HCT116 (cell line): ENCODE measurements at regions not wholly inside any gene's neighbourhood (a gene's known extent, or its start where the extent isn't known, plus 50 kb on each side); places are given as distances from the start of the nearest gene placed in this dataset.

Experiments
- ATAC-seq: fragments of 200-7000 bp; cut with Tn5 transposase; 2 replicates; pipeline ENCODE4 v1.9.1; 2020; ENCODE audit warnings: mild to moderate bottlenecking, moderate library complexity
- BruUV-seq: library from RNA; stranded (reverse); fragments of 400-500 nt; replicated peaks from 2 replicates; lab custom pipeline; 2021; lab: Mats Ljungman, UMichigan
- CTCF ChIA-PET: fragments of 300-600 bp; sonication (Branson Sonifier 250); formaldehyde crosslinking; loops from one replicate; lab custom pipeline; 2021; ENCODE audit warnings: antibody characterized with exemption; lab: Charles Lee
- POLR2A ChIA-PET: fragments of 300-600, 350-600 bp; sonication (Branson Sonifier 250); formaldehyde crosslinking; loops from one replicate; lab custom pipeline; 2021; ENCODE audit warnings: antibody characterized with exemption; lab: Charles Lee
- RAD21 ChIA-PET, 2 experiments: fragments of 300-600 bp; sonication (Branson Sonifier 250); formaldehyde crosslinking; loops; one replicate each; lab custom pipeline; 2023; ENCODE audit warnings: low total read pairs in 2 of 2; ENCODE audit not compliant: uncharacterized antibody in 2 of 2, unreplicated experiment in 2 of 2, low non-redundant PET in 1 of 2; lab: Charles Lee
- DNase-seq: peaks from one replicate; pipeline ENCODE4 v3.0.0-alpha.2; 2010; ENCODE audit warnings: low read depth, low spot score
- H2AFZ ChIP-seq: fragments of 200-600 bp; shearing (Covaris generic), sonication (generic); 2 replicates; pipeline ENCODE4 v1.6.1; 2017; ENCODE audit warnings: low read depth, mixed run types, mixed read lengths, antibody characterized with exemption, low read length; ENCODE audit not compliant: poor library complexity, severe bottlenecking
- H3K27ac ChIP-seq: 2 replicates; pipeline ENCODE4 v1.5.1; 2012; ENCODE audit warnings: low read depth, low read length
- H3K27me3 ChIP-seq: fragments of 200-600 bp; sonication (generic); 2 replicates; pipeline ENCODE4 v1.6.1; 2016; ENCODE audit warnings: mixed run types, low read length, mixed read lengths; ENCODE audit not compliant: insufficient read depth
- H3K36me3 ChIP-seq, 2 experiments: fragments of 200-500 bp in 1 of 2; fragments of 200-600 bp in 1 of 2; sonication (Bioruptor generic) in 1 of 2; sonication (generic) in 1 of 2; 2 replicates each; pipeline versions ENCODE4 v1.5.1 to v1.6.1; 2014 to 2016; ENCODE audit warnings: low read length in 2 of 2, inconsistent platforms in 1 of 2, mixed read lengths in 1 of 2, mixed run types in 1 of 2; ENCODE audit not compliant: insufficient read depth in 2 of 2, control insufficient read depth in 1 of 2
- H3K4me1 ChIP-seq, 2 experiments: fragments of 200-600 bp in 1 of 2; sonication (generic) in 1 of 2; 2 replicates each; pipeline versions ENCODE4 v1.5.1 to v1.6.1; 2012 to 2017; ENCODE audit warnings: low read length in 2 of 2, inconsistent platforms in 1 of 2, mild to moderate bottlenecking in 1 of 2, mixed read lengths in 1 of 2, mixed run types in 1 of 2, moderate library complexity in 1 of 2; ENCODE audit not compliant: insufficient read depth in 2 of 2, control insufficient read depth in 1 of 2
- H3K4me2 ChIP-seq: fragments of 200-600 bp; sonication (generic); 2 replicates; pipeline ENCODE4 v1.6.1; 2017; ENCODE audit warnings: mixed run types, low read length, mixed read lengths
- H3K4me3 ChIP-seq, 2 experiments: fragments of 200-600 bp in 1 of 2; sonication (generic) in 1 of 2; replicated peaks in 1 of 2; 2 replicates each; pipeline ENCODE4 v1.5.1; 2011 to 2016; ENCODE audit warnings: low read length in 2 of 2, control low read depth in 1 of 2, low read depth in 1 of 2, mild to moderate bottlenecking in 1 of 2, mixed read lengths in 1 of 2, mixed run types in 1 of 2
- H3K79me2 ChIP-seq: fragments of 200-600 bp; sonication (generic); 2 replicates; pipeline ENCODE4 v1.6.1; 2017; ENCODE audit warnings: mild to moderate bottlenecking, mixed run types, low read length, moderate library complexity, mixed read lengths; ENCODE audit not compliant: insufficient read depth
- H3K9ac ChIP-seq: fragments of 200-600 bp; sonication (generic); 2 replicates; pipeline ENCODE4 v1.6.1; 2016; ENCODE audit warnings: low read length, mixed read lengths
- H3K9me2 ChIP-seq: fragments of 200-600 bp; sonication (generic), shearing (Covaris generic); 2 replicates; pipeline ENCODE4 v1.6.1; 2017; ENCODE audit warnings: mixed run types, mild to moderate bottlenecking, moderate library complexity; ENCODE audit not compliant: insufficient read depth
- H3K9me3 ChIP-seq, 2 experiments: fragments of 200-500 bp in 1 of 2; fragments of 200-600 bp in 1 of 2; sonication (Bioruptor generic) in 1 of 2; sonication (generic) in 1 of 2; 2 replicates each; pipeline ENCODE4 v1.6.1; 2014 to 2017; ENCODE audit warnings: low read length in 2 of 2, mixed read lengths in 2 of 2, inconsistent platforms in 1 of 2, low read depth in 1 of 2, mild to moderate bottlenecking in 1 of 2, mixed run types in 1 of 2, moderate library complexity in 1 of 2; ENCODE audit not compliant: control insufficient read depth in 1 of 2, insufficient read depth in 1 of 2
- H4K20me1 ChIP-seq: fragments of 200-600 bp; sonication (generic), shearing (Covaris generic); 2 replicates; pipeline ENCODE4 v1.6.1; 2017; ENCODE audit warnings: mixed run types, mild to moderate bottlenecking, moderate library complexity; ENCODE audit not compliant: insufficient read depth
- CEBPB ChIP-seq: IDR thresholded peaks from 2 replicates; pipeline ENCODE4 v1.6.1; 2012; ENCODE audit warnings: low read depth
- EZH2phosphoT487 ChIP-seq: fragments of 200-600 bp; IDR thresholded peaks from 2 replicates; pipeline ENCODE4 v1.6.1; 2018; ENCODE audit warnings: antibody characterized with exemption, borderline replicate concordance
- FOSL1 ChIP-seq: IDR thresholded peaks from 2 replicates; pipeline ENCODE4 v1.6.1; 2012; ENCODE audit warnings: low read depth
- POLR2AphosphoS5 ChIP-seq: IDR thresholded peaks from 2 replicates; pipeline ENCODE4 v1.6.1; 2011; ENCODE audit warnings: mild to moderate bottlenecking, low read depth, low read length, moderate library complexity
- TCF7L2 ChIP-seq: IDR thresholded peaks from 2 replicates; pipeline ENCODE4 v1.7.0; 2011; ENCODE audit warnings: borderline replicate concordance, inconsistent platforms; ENCODE audit not compliant: insufficient read depth, insufficient read length; ENCODE audit errors: extremely low read depth
- intact Hi-C: fragments of 100-400 bp; cut with micrococcal nuclease; formaldehyde crosslinking; loops from 2 replicates; pipeline ENCODE4 v1.10.0; 2022
- TF ChIP-seq, protein P1 (sequence below): IDR thresholded peaks from 2 replicates; pipeline ENCODE4 v1.6.1; 2012; ENCODE audit warnings: low read depth

GRCh38 chr3:106288781-106289180, 420.0 kb upstream of the CBLB start:
- ATAC-seq (no peak), DNase-seq (no peak)
- RAD21 ChIA-PET, result no interaction called here
- no peaks in the 10 kb centered on the region for H3K27me3 ChIP-seq
- H3K9me2 ChIP-seq, result no peaks in the 10 kb centered on the region
- no peaks in the 10 kb centered on the region for H3K9me3 ChIP-seq
- H3K36me3 ChIP-seq, result no peaks in the 10 kb centered on the region
- CTCF ChIA-PET, result no interaction called here
- no peak overlapping the region for H3K27ac ChIP-seq
- H4K20me1 ChIP-seq, result no peaks in the 10 kb centered on the region
- H3K4me3 ChIP-seq, result no peak overlapping the region
- no peak overlapping the region for H3K4me2 ChIP-seq
- intact Hi-C loops, result no loop called here
- no TSS peak for BruUV-seq
- POLR2A ChIA-PET, result no interaction called here
- no peaks in the 10 kb centered on the region for H3K4me1 ChIP-seq
- H3K79me2 ChIP-seq, result no peaks in the 10 kb centered on the region
- no peak for TF ChIP-seq CEBPB
- no peak for TF ChIP-seq TCF7L2
- TF ChIP-seq POLR2AphosphoS5, result no peak
- no peak for TF ChIP-seq FOSL1
- no peak for TF ChIP-seq EZH2phosphoT487
- TF ChIP-seq, protein P1, sequence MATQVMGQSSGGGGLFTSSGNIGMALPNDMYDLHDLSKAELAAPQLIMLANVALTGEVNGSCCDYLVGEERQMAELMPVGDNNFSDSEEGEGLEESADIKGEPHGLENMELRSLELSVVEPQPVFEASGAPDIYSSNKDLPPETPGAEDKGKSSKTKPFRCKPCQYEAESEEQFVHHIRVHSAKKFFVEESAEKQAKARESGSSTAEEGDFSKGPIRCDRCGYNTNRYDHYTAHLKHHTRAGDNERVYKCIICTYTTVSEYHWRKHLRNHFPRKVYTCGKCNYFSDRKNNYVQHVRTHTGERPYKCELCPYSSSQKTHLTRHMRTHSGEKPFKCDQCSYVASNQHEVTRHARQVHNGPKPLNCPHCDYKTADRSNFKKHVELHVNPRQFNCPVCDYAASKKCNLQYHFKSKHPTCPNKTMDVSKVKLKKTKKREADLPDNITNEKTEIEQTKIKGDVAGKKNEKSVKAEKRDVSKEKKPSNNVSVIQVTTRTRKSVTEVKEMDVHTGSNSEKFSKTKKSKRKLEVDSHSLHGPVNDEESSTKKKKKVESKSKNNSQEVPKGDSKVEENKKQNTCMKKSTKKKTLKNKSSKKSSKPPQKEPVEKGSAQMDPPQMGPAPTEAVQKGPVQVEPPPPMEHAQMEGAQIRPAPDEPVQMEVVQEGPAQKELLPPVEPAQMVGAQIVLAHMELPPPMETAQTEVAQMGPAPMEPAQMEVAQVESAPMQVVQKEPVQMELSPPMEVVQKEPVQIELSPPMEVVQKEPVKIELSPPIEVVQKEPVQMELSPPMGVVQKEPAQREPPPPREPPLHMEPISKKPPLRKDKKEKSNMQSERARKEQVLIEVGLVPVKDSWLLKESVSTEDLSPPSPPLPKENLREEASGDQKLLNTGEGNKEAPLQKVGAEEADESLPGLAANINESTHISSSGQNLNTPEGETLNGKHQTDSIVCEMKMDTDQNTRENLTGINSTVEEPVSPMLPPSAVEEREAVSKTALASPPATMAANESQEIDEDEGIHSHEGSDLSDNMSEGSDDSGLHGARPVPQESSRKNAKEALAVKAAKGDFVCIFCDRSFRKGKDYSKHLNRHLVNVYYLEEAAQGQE, result no peak
- H2AFZ ChIP-seq, result no peak overlapping the region
- H3K9ac ChIP-seq, result no peak overlapping the region
